H1 (cell line): ENCODE measurements at regions not wholly inside any gene's neighbourhood (a gene's known extent, or its start where the extent isn't known, plus 50 kb on each side); places are given as distances from the start of the nearest gene placed in this dataset.

Experiments
- CHD1 ChIP-seq: IDR thresholded peaks from 2 replicates; pipeline ENCODE4 v1.6.1; 2012; ENCODE audit warnings: low read depth, low read length, improper control_type of control experiment
- CTCF ChIP-seq, 3 experiments: IDR thresholded peaks; 1 replicate in 2 of 3; 2 replicates in 1 of 3; pipeline versions ENCODE4 v1.5.1 to v1.6.1; 2011; ENCODE audit warnings: low read length in 3 of 3, mild to moderate bottlenecking in 3 of 3, inconsistent platforms in 2 of 3, low read depth in 1 of 3, moderate library complexity in 1 of 3; ENCODE audit not compliant: insufficient read depth in 1 of 3; ENCODE audit errors: control extremely low read depth in 1 of 3
- KDM5A ChIP-seq: fragments of 200-600 bp; IDR thresholded peaks from 2 replicates; pipeline ENCODE4 v1.7.1; 2012; ENCODE audit warnings: mild to moderate bottlenecking, low read length, inconsistent platforms, mixed read lengths
- POLR2A ChIP-seq, 2 experiments: IDR thresholded peaks; 1 replicate in 1 of 2; 2 replicates in 1 of 2; pipeline ENCODE4 v1.6.1; 2011; ENCODE audit warnings: low read depth in 2 of 2, low read length in 2 of 2, mild to moderate bottlenecking in 2 of 2; ENCODE audit errors: control extremely low read depth in 1 of 2
- RFX5 ChIP-seq: IDR thresholded peaks from 2 replicates; pipeline ENCODE4 v1.6.1; 2011; ENCODE audit warnings: low read depth, low read length, improper control_type of control experiment, borderline replicate concordance
- TAF1 ChIP-seq: IDR thresholded peaks from 2 replicates; pipeline ENCODE4 v1.6.1; 2011; ENCODE audit warnings: mild to moderate bottlenecking, low read depth, low read length
- TCF12 ChIP-seq: IDR thresholded peaks from 2 replicates; pipeline ENCODE4 v1.6.1; 2011; ENCODE audit warnings: low read depth, mild to moderate bottlenecking, low read length
- YY1 ChIP-seq: IDR thresholded peaks from 2 replicates; pipeline ENCODE4 v1.6.1; 2011; ENCODE audit warnings: low read depth, mild to moderate bottlenecking, low read length
- ZNF274 ChIP-seq: IDR thresholded peaks from 2 replicates; pipeline ENCODE4 v1.7.0; 2012; ENCODE audit warnings: low read length, borderline replicate concordance; ENCODE audit errors: extremely low read depth

- TF ChIP-seq YY1 = no peak
- no peak for TF ChIP-seq POLR2A (IDR thresholded peaks at IDR 0.05; ENCODE audit: control extremely low read depth in 1 of 2, low read depth in 2 of 2, low read length in 2 of 2)
- no peak for TF ChIP-seq CTCF (IDR thresholded peaks at IDR 0.05; ENCODE audit: control extremely low read depth in 1 of 3, insufficient read depth in 1 of 3, low read depth in 1 of 3, low read length in 3 of 3)
- no peak for TF ChIP-seq KDM5A
- TF ChIP-seq RFX5 = no peak
- no peak for TF ChIP-seq ZNF274
- no peak for TF ChIP-seq TAF1
- TF ChIP-seq CHD1 = no peak
- TF ChIP-seq TCF12 = no peak
Measured at GRCh38 chr14:101176535-101177205, 273.1 kb upstream of the RTL1 start.
